GM13976 (cell line): ENCODE measurements at regions not wholly inside any gene's neighbourhood (a gene's known extent, or its start where the extent isn't known, plus 50 kb on each side); places are given as distances from the start of the nearest gene placed in this dataset.

Source experiments
- DNase-seq: peaks from one replicate; pipeline ENCODE4 v3.0.0; 2012; ENCODE audit warnings: low spot score
- CTCF ChIP-seq: IDR thresholded peaks from 2 replicates; pipeline ENCODE4 v1.5.1; 2012; ENCODE audit warnings: borderline replicate concordance, mild to moderate bottlenecking; ENCODE audit not compliant: insufficient read depth; ENCODE audit errors: extremely low read depth, missing control alignments, control extremely low read depth
- in situ Hi-C: fragments of 300-500 bp; cut with MboI; formaldehyde crosslinking; loops from one replicate; pipeline ENCODE4 v1.12.0; 2022; ENCODE audit warnings: low sequenced_read_pairs, mixed read lengths, inconsistent platforms; ENCODE audit not compliant: unreplicated experiment

DNA sequence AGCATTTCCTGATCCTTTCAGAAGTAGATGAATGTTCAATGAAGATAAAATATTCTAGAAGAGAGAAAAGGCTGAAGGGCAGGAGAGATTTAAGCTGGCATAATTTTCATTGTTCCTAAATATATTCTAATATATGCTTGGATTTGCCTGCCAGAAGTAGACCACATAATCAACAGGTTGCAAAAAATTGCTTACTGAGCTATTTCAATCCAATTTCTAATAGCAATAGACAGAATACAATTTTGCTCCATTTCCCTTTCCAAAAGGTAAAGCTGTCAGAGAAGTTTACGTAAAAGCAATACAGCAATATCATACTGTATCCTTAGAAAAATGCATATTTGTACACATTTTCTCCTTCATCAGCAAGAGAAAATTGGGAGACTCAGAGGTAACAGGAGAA lies 237.3 kb downstream of the PMP22 start:
- no peak for DNase-seq
- in situ Hi-C loops, result no loop called here
- no peak for TF ChIP-seq CTCF

DNA sequence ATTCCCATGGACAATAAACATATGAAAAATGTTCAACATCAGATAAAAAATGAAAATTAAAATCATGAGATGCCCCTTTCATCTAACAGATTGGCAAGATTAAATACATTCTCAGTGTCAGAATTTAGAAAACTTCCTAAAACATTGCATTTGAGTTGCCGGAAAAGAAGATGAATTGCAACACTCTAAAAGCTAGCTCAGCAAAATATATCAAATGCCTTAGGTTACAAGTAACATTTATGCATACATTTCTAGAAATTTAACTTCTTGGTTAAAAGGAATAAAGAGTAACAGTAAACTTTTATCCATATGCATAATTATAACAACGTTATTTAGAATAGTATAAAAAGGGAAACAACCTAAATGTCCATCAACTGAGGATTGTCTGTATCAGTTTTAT lies 239.0 kb downstream of the PMP22 start:
- in situ Hi-C loops, result no loop called here
- TF ChIP-seq CTCF, result no peak
- no peak for DNase-seq

DNA sequence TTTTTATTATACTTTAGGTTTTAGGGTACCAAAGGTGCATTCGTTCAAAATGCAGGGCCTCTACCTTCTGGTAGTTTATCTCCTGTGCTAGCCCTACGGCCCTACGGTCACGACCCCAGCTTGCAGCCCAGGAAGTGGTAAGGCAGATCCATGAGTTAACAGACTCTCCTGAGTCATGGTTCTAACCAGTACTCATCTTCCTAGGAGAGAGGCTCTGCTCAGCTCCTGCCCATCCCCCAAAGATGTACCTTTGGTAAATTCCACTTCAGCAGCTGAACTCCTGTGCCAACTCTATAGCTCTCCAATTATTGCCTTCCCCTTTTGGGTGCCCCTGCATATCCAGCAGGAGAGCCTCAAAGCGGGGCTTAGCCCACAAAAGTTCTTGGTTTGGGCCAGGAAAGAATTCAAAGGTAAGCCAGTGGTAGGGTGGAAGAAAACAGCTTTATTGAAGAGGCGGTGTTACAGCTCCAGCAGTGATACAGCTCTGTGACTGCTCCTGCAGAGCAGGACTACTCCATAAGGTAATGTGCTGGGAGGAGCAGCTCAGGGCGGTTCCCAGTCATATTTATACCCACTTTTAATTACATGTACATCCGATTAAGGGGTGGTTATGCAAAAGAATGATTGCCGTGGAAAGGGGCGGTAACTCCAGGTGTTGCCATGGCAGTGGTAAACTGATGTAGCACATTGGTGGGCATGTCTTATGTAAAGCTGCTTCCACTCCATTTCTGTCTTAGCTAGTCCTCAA lies 241.4 kb downstream of the PMP22 start:
- TF ChIP-seq CTCF, result no peak
- in situ Hi-C loops, result no loop called here

DNA sequence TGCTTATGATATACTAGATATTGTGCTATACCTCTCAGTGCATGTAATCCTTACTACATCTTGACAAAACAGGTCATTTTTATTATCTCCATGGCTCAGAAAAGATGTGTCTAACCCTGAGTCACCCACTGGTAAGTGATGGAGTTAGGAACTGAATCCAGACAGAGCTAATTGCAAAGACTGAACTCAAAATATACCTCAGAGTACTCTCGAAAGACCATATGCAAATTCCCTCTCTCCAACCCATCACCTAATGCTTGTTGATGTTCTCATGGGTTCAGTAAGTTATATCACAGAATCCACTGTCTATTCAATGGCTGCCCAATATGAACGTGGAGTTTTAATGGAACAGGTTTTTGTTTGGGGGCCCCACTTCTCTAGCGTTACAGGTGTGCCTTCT lies 246.0 kb downstream of the PMP22 start:
- no peak for DNase-seq
- no peak for TF ChIP-seq CTCF
- in situ Hi-C loops, result no loop called here

More for the DNA sequence above, 241.4 kb downstream of the PMP22 start:
- no peak for DNase-seq

DNA sequence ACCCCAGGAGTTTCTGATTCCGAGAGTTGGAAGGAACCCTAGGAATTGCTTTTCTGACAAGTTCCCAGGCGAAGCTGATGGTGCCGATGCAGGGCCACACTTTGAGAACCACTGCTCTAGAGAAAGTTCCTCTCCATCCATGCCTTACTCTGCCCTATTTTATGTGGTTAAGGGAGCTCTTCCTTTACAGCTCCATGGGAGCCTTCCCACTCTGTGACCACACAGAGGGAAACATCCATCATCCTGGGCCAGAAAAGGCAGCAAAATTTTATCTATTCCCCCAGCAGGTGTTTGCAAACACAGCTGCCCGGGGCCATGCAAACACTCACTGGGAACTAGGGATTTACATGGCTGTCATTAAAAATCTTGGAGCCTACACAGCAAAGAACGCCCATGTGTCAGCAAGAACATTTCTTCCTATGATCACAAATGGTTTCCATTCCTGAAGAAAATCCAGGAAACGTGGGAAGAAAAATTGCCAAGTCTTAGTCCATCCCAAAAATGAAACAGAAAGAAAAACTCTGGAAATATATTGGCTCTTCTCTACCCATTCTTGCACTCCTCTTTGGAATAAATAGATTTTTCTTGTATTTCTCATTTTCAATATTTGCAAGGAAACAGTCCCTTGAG lies 252.7 kb downstream of the PMP22 start:
- no peak for DNase-seq
- in situ Hi-C loops, result no loop called here
- TF ChIP-seq CTCF, result no peak

DNA sequence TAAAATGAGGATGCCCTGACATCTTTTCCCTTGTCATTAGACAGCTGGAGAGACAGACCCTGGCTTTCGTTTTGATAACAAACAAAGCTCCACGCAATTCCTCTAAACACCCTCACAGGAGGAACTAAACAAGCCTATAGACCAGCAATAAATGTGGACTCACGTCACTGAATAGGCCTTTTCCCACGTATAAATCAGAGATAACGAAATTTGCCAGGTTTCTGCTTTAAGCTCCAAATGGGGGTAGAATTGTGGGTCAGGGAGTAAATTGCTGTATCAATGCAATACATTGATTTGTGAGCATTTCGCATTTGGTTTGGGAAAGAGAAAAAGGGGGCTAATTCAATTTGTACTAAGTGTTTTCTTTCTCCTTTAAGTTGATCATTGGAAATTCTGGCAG lies 256.0 kb downstream of the PMP22 start:
- no peak for DNase-seq
- in situ Hi-C loops, result no loop called here
- no peak for TF ChIP-seq CTCF
